ENCODE measurements at regions not wholly inside any gene's neighbourhood (a gene's known extent, or its start where the extent isn't known, plus 50 kb on each side); places are given as distances from the start of the nearest gene placed in this dataset.
"Not testable (repeated sequence)": the region's sequence is repeated elsewhere in the genome, so short reads cannot be mapped to it uniquely, and the experiment has no call there.

DNA sequence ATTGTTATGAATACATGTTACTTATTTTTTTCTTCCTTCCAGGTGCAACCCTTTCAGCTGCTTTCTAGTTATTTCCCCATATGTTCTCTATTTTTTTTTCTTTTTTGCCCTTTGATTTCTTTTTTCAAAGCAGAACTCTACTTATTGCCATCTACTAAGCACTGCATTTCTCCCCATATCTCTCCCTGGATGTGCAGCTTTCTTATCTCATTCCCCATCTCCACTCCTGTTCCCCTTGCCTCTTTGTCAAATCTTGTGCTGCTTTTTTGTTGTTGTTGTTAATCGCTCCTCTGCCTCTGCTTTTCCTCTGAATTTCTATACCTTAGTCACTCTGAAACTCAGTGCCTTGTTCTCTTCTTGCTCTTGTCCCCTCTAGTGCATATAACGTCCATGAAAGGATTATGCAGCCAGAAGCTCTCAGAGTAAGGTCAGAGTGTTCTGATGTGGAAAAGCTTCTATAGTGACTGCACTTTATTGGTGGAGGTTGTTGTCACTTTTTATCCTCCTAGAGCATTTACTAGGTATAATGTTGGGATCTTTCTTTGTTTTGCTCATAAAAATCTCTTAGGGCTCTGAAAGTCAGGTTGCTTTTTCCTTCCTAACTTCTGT is 51.1 kb upstream of the JADE1 start:
- DNase-seq: no peak
- Histone ChIP-seq H3K4me1 (peaks cover 0 to 4% (median 0%) of the 10 kb centered on the region in 3 donors), H3K4me3 (no peak overlapping the region), H3K27me3 (no peaks in the 10 kb centered on the region), H3K9me3 (no peaks in the 10 kb centered on the region), H3K27ac (no peak overlapping the region), H3K36me3 (no peaks in the 10 kb centered on the region)
- WGBS, 2 donors: 63 to 70% methylated on average over 2 of the region's 2 CpGs
- intact Hi-C loops (cut with DNase I): no loop called here
- TF ChIP-seq POLR2A (IDR thresholded peaks at IDR 0.05) (no peak), CTCF (IDR thresholded peaks at IDR 0.05) (no peak)

DNA sequence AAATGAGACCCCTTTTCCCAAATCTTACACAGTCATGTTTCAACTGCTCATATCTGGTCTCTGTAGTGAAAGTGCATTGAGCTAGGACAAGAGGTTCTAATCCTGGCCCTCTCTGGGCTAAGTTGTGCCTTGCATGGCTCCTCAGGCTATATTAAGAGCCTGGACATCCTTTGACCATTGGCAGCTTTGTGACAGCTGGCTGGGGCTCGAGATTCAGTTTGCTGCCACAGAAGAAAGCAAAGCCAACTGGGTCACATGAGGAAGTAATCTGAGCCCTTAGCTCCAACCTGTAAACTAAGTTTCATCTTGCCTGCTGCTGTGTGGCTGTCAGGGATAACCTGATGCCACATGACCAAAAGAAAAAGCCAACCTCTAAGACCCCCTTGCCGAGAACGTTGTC is 51.8 kb upstream of the JADE1 start:
- Histone ChIP-seq H3K9me3 (no peaks in the 10 kb centered on the region), H3K4me1 (peaks cover 0 to 4% (median 0%) of the 10 kb centered on the region in 3 donors), H3K4me3 (no peak overlapping the region), H3K27me3 (no peaks in the 10 kb centered on the region), H3K27ac (no peak overlapping the region), H3K36me3 (no peaks in the 10 kb centered on the region)
- WGBS, 2 donors: 31 to 33% methylated on average over 3 of the region's 3 CpGs
- no peak for DNase-seq
- TF ChIP-seq POLR2A (IDR thresholded peaks at IDR 0.05) (no peak), CTCF (IDR thresholded peaks at IDR 0.05) (no peak)
- intact Hi-C loops (cut with DNase I): no loop called here

DNA sequence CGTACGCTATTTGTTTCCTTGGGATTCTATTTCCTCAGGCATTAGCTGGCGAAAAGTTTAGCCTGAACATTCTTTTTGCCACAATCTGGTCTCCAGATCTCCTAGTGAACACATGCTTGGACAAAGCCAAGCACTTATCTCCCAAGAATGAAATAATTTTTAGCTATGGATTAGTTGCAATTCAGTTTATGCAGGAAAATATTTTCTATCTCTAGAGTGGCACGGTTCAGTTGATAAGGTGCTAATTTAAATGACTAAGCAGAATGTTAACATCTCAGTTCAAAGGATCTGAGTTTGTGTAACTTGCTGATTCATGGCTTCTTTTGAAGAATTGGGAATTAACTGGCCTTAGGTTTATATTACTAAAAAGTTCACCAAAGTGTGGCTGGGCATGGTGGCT is 58.1 kb upstream of the JADE1 start:
- 44 to 68% methylated on average over 4 of the region's 4 CpGs for WGBS, 2 donors
- TF ChIP-seq CTCF (IDR thresholded peaks at IDR 0.05): no peak
- no peak for TF ChIP-seq POLR2A (IDR thresholded peaks at IDR 0.05)
- intact Hi-C loops (cut with DNase I): no loop called here

DNA sequence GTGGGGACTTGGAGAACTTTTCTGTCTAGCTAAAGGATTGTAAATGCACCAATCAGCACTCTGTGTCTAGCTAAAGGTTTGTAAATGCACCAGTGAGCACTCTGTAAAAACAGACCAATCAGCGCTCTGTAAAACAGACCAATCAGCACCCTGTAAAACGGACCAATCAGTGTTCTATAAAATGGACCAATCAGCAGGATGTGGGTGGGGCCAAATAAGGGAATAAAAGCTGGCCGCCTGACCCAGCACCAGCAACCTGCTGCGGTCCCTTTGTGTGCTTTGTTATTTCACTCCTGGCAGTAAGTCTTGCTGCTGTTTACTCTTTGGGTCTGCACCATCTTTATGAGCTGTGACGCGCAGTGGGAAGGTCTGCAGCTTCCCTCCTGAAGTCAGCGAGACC is 67.8 kb upstream of the JADE1 start:
- H3K27me3 ChIP-seq; intact Hi-C loops (cut with DNase I); DNase-seq; H3K9me3 ChIP-seq; H3K4me3 ChIP-seq; H3K27ac ChIP-seq; H3K36me3 ChIP-seq; H3K4me1 ChIP-seq: not testable (repeated sequence)
- 90 to 91% methylated on average over 4 to 7 of the region's 7 CpGs for WGBS, 2 donors

More for the DNA sequence above, 58.1 kb upstream of the JADE1 start:
- Histone ChIP-seq H3K36me3 (no peaks in the 10 kb centered on the region), H3K4me3 (no peak overlapping the region), H3K9me3 (no peaks in the 10 kb centered on the region), H3K4me1 (peaks cover 0 to 4% (median 0%) of the 10 kb centered on the region in 3 donors), H3K27ac (no peak overlapping the region), H3K27me3 (no peaks in the 10 kb centered on the region)
- no peak for DNase-seq

GRCh38 chr4:128737098-128737513 is 72.4 kb upstream of the JADE1 start:
- TF ChIP-seq POLR2A (IDR thresholded peaks at IDR 0.05) (no peak), CTCF (IDR thresholded peaks at IDR 0.05) (no peak)
- WGBS, 2 donors: 78 to 92% methylated on average over 6 to 7 of the region's 9 CpGs
- no peaks in the 10 kb centered on the region for H3K36me3 ChIP-seq
- intact Hi-C loops (cut with DNase I): no loop called here
- H3K4me1 ChIP-seq: no peaks in the 10 kb centered on the region
- H3K4me3 ChIP-seq: no peak overlapping the region
- H3K27ac ChIP-seq: no peak overlapping the region
- no peaks in the 10 kb centered on the region for H3K9me3 ChIP-seq
- H3K27me3 ChIP-seq: no peaks in the 10 kb centered on the region
- DNase-seq: no peak

DNA sequence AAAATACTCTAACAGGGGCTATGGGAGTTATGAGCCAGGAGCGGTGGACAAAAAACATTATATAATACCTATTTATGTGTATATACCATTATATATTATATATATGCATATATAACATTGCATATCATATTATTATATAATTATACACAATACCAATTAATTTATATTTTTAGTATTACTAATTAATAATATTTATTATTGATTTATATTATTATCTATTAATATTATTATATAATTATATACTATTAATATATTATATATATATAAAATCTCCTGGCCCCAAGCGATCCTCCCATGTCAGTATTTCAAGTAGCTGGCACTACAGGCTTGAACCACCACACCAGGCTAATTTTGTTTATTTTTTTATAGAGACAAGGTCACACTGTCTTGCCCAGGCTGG is 73.8 kb upstream of the JADE1 start:
- H3K27me3 ChIP-seq: no peaks in the 10 kb centered on the region
- intact Hi-C loops (cut with DNase I): no loop called here
- no peak overlapping the region for H3K4me3 ChIP-seq
- H3K9me3 ChIP-seq: no peaks in the 10 kb centered on the region
- H3K4me1 ChIP-seq: no peaks in the 10 kb centered on the region
- TF ChIP-seq CTCF (IDR thresholded peaks at IDR 0.05): no peak
- no peak for TF ChIP-seq POLR2A (IDR thresholded peaks at IDR 0.05)
- H3K36me3 ChIP-seq: no peaks in the 10 kb centered on the region
- no peak overlapping the region for H3K27ac ChIP-seq
- WGBS, 2 donors: 90 to 92% methylated on average over 2 of the region's 2 CpGs
- no peak for DNase-seq

Data from esophagus squamous epithelium (tissue), 5 donors.